ENCODE measurements at regions not wholly inside any gene's neighbourhood (a gene's known extent, or its start where the extent isn't known, plus 50 kb on each side); places are given as distances from the start of the nearest gene placed in this dataset.
"Not testable (repeated sequence)": the region's sequence is repeated elsewhere in the genome, so short reads cannot be mapped to it uniquely, and the experiment has no call there.

DNA sequence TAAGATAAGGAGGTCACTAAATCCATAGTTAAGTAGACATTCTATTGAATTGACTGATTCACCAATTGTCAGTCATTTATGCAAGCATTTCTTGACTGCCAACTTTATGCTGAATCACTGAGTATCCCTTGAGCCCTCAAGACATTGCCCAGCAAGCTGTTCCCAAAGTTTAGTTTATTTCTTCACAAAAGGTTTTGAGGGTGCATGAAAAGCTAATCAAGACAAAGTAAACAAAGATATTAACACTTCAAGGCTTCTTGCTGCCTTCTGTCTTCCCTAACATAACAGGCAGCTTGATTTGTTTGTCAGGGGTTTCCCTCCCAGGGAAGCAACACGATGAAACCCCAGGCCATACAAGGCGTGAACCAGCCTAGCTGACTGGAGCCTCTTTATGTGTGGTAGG lies 374.4 kb downstream of the SPRY2 start:
- no peak for DNase-seq

- no peak for DNase-seq
Observed at GRCh38 chr13:79966059-79966458, 374.9 kb downstream of the SPRY2 start.

GRCh38 chr13:79946556-79946955 lies 394.4 kb downstream of the SPRY2 start:
- no peak for DNase-seq

DNA sequence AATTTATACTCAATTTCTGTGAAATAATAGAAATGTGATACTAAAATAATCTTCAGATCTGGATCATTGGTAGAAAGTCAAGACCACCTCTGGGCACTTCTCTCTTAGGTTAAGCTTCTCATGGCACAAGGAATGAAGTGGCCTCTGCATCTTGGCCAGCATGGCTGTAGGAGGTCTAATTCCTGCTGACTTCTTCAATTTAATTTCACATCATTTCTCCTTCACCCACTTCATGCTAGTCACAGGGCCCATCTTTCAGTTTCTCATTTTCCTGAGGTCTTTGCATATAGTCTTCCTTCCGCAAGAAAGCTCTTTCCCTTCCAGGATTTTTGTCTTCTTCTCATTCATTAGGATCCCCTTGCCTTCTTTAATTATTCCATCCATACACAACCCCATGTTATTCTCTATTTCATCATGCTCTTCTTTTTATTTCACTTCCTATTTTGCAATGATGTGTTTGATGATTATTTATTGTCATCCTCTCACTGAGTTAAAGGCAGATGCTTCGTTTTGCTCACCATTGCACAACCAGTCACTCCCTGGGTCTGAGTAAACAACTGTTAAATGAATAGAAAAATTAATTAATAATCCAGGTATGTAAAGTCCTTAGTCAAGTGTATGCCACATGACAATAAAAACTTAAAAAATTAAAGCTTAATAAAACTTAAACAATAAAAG lies 397.4 kb downstream of the SPRY2 start:
- DNase-seq: no peak

- DNase-seq: no peak
Observed at GRCh38 chr13:79941752-79942151, 399.2 kb downstream of the SPRY2 start.

- DNase-seq: no peak
Observed at GRCh38 chr13:79939689-79940088, 401.2 kb downstream of the SPRY2 start.

- DNase-seq: no peak
Observed at GRCh38 chr13:79937771-79938216, 403.1 kb downstream of the SPRY2 start.

DNA sequence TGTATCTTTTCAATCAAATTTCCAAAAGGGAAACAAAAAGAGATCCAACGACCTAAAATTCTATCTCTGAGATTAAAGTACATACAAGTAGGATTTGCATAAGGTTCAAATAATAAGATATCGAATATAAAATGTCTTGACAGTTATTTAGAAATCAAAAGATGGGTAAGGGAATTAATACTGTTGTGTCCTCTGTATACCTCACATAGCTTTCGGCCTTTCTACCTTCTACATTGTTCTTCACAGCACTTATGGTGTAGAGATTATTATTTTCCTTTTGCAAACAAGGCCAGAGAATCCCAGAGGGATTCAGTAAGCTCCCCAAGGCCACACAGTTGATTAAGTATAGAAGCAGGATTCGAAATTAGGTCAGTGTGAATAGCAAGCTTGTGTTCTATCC lies 403.6 kb downstream of the SPRY2 start:
- DNase-seq: no peak

- no peak for DNase-seq
Observed at GRCh38 chr13:79936368-79937136, 404.4 kb downstream of the SPRY2 start.

DNA sequence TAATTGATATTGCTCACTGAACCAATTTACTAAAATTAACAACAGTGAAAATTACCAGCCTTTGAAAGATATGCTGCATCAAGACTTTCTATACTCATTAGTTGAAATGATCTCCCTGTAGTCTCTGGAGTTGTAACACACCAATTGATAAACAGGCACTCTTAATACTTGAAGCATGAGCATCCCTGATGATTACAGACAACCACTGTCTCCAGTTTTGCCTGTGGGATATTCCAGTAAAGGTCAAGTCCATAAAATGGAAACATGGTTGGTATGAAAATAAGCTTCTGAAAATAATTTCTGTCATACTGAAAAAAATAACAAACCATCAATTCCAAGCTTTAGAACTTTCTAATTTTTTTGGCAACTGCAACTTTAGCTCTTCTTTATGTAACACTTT lies 405.8 kb downstream of the SPRY2 start:
- DNase-seq: no peak

DNA sequence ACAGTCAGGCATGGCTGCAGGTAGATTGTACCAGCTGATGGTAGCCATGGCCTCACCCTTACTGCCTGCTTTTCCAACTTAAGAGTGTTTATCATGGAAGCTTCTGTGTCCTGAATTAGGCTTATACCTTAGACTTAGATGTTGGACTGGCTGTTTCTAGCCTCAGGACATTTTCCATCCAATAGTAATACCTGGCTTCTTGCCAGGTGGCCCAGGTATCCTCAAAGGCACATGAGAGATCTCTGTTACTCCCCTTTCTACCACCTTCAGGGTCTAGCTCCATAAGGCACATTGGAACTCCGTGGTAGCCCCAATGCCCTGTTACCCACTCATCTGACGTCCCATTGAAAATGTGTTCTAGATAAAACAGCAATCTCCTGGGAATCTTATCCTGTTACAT lies 407.5 kb downstream of the SPRY2 start:
- no peak for DNase-seq

- no peak for DNase-seq
Observed at GRCh38 chr13:79932556-79932955, 408.4 kb downstream of the SPRY2 start.

- not testable (repeated sequence) for DNase-seq
Observed at GRCh38 chr13:79923973-79924556, 416.9 kb downstream of the SPRY2 start.

GRCh38 chr13:79919091-79919490 lies 421.8 kb downstream of the SPRY2 start:
- no peak for DNase-seq

DNA sequence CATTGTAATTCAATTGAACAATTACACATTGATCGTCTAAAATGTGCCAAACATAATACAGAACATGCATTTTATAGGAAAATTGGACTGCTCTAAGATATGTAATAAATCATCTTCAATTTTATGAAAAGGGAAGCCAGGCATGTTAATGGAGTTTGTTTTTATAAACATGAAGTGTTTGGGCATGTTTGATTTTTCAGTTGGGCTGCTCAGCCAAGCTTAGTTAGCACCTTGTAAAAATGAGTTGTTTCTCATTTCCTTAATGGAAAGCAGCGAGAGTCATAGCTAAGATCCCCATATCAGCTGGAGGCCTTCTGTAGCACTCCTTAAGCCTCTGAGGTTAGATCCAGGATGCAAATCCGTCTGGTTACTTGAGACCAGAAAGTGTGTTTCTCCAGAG lies 422.3 kb downstream of the SPRY2 start:
- DNase-seq: no peak

DNA sequence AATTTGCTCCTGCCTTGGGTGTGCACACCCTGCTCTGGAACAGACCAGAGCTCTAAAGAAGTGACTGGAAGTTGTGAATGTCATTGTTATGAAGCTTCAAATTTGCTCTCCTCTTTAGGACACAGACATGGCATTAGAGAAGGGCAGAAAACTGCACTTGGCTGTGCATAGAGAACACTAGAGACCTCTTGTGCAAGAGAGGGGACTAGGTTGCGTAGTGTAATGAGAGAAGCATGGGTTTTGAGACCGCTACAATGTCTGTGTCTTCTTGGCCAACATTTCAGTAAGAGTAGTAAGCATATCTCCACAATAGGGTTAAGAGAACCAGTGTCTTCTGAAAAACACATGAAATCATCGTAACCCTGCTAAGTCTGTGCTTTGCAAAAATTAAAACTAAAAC lies 423.3 kb downstream of the SPRY2 start:
- DNase-seq: no peak

GRCh38 chr13:79915114-79915811 lies 425.7 kb downstream of the SPRY2 start:
- DNase-seq: no peak

GRCh38 chr13:79913141-79913827 lies 427.6 kb downstream of the SPRY2 start:
- no peak for DNase-seq

DNA sequence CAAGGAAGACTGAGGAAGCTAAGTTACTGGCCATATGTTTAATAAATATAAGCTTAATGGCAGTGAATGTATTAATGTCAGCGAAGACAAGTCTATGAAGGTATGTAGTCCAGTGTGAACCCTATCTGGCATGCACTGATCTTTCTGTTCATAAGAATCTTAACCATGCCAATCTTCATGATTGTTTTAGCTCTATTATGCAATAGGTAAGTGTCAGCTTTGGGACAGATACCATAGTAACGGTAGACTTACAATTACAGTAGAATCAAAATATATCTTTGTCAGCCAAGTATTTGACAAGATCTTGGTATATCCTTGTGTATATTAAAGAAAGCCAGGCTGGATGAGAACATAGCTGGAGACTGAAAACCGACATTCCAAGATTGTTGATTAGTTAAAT lies 428.5 kb downstream of the SPRY2 start:
- no peak for DNase-seq

- no peak for DNase-seq
Observed at GRCh38 chr13:79910875-79911540, 429.9 kb downstream of the SPRY2 start.

- DNase-seq: no peak
Observed at GRCh38 chr13:79909644-79910043, 428.7 kb downstream of the NDFIP2 start.

- DNase-seq: no peak
Observed at GRCh38 chr13:79908381-79908780, 427.4 kb downstream of the NDFIP2 start.
